Ishikawa (cell line): ENCODE measurements at regions not wholly inside any gene's neighbourhood (a gene's known extent, or its start where the extent isn't known, plus 50 kb on each side); places are given as distances from the start of the nearest gene placed in this dataset.

Experiments
- CEBPB ChIP-seq: IDR thresholded peaks from 2 replicates; pipeline ENCODE4 v1.6.1; 2012
- CREB1 ChIP-seq: IDR thresholded peaks from 2 replicates; pipeline ENCODE4 v1.6.1; 2012; ENCODE audit warnings: low read depth
- EGR1 ChIP-seq: IDR thresholded peaks from 2 replicates; pipeline ENCODE4 v1.6.1; 2012
- EP300 ChIP-seq: IDR thresholded peaks from 2 replicates; pipeline ENCODE4 v1.6.1; 2012; ENCODE audit warnings: borderline replicate concordance
- FOXM1 ChIP-seq: IDR thresholded peaks from 2 replicates; pipeline ENCODE4 v1.6.1; 2012; ENCODE audit warnings: low read depth, borderline replicate concordance
- NFIC ChIP-seq: IDR thresholded peaks from 2 replicates; pipeline ENCODE4 v1.6.1; 2012
- RAD21 ChIP-seq: IDR thresholded peaks from 2 replicates; pipeline ENCODE4 v1.6.1; 2012; ENCODE audit warnings: low read depth
- REST ChIP-seq: IDR thresholded peaks from 2 replicates; pipeline ENCODE4 v1.6.1; 2012; ENCODE audit warnings: low read depth, mild to moderate bottlenecking
- TAF1 ChIP-seq: IDR thresholded peaks from 2 replicates; pipeline ENCODE4 v1.6.1; 2012; ENCODE audit warnings: low read depth, mild to moderate bottlenecking
- TCF12 ChIP-seq: IDR thresholded peaks from 2 replicates; pipeline ENCODE4 v1.6.1; 2012; ENCODE audit warnings: low read depth
- TEAD4 ChIP-seq: IDR thresholded peaks from 2 replicates; pipeline ENCODE4 v1.6.1; 2012
- USF1 ChIP-seq: IDR thresholded peaks from 2 replicates; pipeline ENCODE4 v1.6.1; 2012
- YY1 ChIP-seq: IDR thresholded peaks from 2 replicates; pipeline ENCODE4 v1.6.1; 2012; ENCODE audit warnings: low read depth
- ZBTB7A ChIP-seq: IDR thresholded peaks from 2 replicates; pipeline ENCODE4 v1.6.1; 2012; ENCODE audit warnings: low read depth
- TF ChIP-seq, protein P1 (sequence below): IDR thresholded peaks from 2 replicates; pipeline ENCODE4 v1.6.1; 2012

DNA sequence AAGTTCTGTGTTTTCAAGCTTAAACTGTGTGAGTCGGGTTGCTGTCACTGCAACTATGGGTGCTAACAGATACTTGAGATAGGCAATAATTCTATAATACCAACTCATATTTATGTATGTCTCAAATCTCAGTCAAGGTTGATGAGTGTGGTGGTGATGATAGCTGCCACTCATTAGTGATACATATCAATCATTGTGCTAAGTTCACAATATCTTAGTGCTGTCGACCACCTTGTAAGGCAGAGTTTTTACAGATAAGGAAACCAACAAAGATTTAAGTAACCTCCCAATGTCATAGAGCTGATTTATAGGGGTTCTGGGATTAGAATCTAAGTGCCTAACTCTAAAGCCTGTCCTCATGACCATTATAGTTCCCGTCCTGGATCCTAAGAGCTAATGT is 82.5 kb downstream of the ELAPOR2 start:
- TF ChIP-seq EP300 (no peak), YY1 (no peak), RAD21 (no peak), CREB1 (no peak), REST (no peak), TAF1 (no peak), TEAD4 (no peak), ZBTB7A (no peak), CEBPB (no peak)
- TF ChIP-seq, protein P1, sequence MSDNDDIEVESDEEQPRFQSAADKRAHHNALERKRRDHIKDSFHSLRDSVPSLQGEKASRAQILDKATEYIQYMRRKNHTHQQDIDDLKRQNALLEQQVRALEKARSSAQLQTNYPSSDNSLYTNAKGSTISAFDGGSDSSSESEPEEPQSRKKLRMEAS = no peak

GRCh38 chr7:86975914-86976313 is 83.5 kb downstream of the ELAPOR2 start:
- no peak for TF ChIP-seq FOXM1
- no peak for TF ChIP-seq TAF1
- no peak for TF ChIP-seq YY1
- no peak for TF ChIP-seq CEBPB

GRCh38 chr7:86975449-86975848 is 84.0 kb downstream of the ELAPOR2 start:
- TF ChIP-seq ZBTB7A (no peak), CEBPB (no peak), EGR1 (no peak), YY1 (no peak), TCF12 (no peak), FOXM1 (no peak), USF1 (no peak), TEAD4 (no peak), NFIC (no peak), RAD21 (no peak), TAF1 (no peak), CREB1 (no peak)
- TF ChIP-seq, protein P1 = no peak

DNA sequence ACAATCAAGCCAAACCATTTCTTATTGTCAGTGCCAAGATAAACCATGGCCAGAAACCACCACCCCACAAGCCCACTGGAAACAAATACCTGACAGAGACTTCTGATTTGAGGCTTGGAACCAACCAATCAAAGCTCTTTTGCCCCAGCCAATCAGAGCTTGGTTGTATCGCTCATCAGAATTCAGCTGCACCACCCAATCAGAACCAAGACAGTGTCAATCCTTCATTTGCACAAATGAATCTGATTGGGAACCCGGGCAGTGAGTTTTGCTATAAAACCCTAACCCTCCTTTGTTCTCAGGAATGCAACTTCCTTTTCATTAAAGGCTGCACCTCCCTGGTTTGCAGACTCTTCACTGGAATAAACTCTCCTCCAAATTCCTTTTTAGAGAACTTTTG is 87.4 kb downstream of the ELAPOR2 start:
- TF ChIP-seq CREB1 = no peak
- TF ChIP-seq FOXM1 = no peak
- no peak for TF ChIP-seq ZBTB7A
- TF ChIP-seq EP300 = no peak
- TF ChIP-seq TEAD4 = no peak

DNA sequence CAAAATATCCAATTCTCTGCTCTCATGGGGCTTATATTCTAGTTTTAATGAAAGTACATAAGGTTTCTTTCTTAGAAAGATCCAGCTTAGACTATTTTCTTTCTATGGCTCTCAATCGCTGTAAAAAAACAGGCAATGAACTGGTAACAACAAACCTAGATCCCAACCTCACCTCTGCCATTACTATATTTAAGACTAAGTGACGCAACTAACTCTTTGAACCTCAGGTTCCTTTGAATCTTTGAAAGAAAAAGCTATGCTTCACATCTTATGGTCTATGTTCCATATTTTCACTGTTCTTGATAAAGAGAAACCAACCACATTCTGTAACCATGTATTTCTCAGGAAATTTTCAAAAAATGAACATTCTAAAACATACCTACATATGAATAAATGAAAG is 88.5 kb downstream of the ELAPOR2 start:
- TF ChIP-seq FOXM1 = no peak
- no peak for TF ChIP-seq REST
- TF ChIP-seq CEBPB = no peak
- no peak for TF ChIP-seq USF1
- TF ChIP-seq YY1 = no peak
- TF ChIP-seq ZBTB7A = no peak
- TF ChIP-seq CREB1 = no peak
- no peak for TF ChIP-seq TEAD4
- no peak for TF ChIP-seq NFIC
- TF ChIP-seq EGR1 = no peak
- TF ChIP-seq, protein P1 = no peak
- TF ChIP-seq EP300 = no peak
- TF ChIP-seq TCF12 = no peak
- no peak for TF ChIP-seq RAD21
- no peak for TF ChIP-seq TAF1

DNA sequence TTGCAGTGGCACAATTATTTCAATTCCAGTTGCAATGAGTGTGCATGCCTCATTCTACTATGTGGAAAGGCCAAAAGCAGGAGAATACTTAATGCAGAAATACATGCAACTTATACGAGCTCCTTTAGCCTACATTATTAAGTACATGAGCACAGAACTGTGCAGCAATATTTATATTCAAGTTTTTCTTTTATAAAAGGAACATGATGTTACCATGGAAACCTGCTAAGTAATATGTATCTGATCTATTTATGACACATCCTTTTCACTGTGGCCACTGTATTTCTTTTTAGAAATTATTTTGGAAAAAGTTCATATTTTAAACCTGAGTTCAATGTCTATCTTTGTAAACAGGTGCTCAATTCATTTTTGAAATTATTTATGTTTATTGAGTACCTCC is 88.9 kb downstream of the ELAPOR2 start:
- TF ChIP-seq NFIC = no peak
- no peak for TF ChIP-seq RAD21
- no peak for TF ChIP-seq TAF1
- TF ChIP-seq YY1 = no peak
- TF ChIP-seq CREB1 = no peak
- no peak for TF ChIP-seq CEBPB
- no peak for TF ChIP-seq REST
- TF ChIP-seq TEAD4 = no peak
- no peak for TF ChIP-seq USF1
- no peak for TF ChIP-seq EGR1
- TF ChIP-seq EP300 = no peak
